ENCODE measurements at regions not wholly inside any gene's neighbourhood (a gene's known extent, or its start where the extent isn't known, plus 50 kb on each side); places are given as distances from the start of the nearest gene placed in this dataset.

DNA sequence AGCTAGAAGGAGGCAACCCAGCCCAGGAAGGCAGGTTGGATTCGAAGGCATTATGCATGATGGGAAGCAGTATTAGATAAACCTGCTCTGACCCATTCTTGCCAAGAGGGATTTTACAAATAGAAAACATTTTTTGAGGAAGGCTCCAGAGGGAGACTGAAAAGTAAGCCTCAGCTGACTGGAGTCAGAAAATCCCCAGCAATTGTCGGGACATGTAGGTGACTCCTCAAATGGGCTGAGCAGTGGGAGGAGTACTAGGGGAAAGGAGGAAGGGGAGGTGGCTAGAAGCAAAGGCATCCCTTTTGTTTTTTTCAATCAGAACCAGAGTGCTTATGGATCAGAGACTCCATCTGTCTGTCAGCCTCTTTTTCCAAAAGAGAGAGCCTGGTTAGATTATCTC is 138.1 kb upstream of the NTF3 start:
- TF ChIP-seq MXI1 (conservative IDR thresholded peaks at IDR 0.05; ENCODE audit: poor library complexity, severe bottlenecking) = no peak
- TF ChIP-seq, protein P1, sequence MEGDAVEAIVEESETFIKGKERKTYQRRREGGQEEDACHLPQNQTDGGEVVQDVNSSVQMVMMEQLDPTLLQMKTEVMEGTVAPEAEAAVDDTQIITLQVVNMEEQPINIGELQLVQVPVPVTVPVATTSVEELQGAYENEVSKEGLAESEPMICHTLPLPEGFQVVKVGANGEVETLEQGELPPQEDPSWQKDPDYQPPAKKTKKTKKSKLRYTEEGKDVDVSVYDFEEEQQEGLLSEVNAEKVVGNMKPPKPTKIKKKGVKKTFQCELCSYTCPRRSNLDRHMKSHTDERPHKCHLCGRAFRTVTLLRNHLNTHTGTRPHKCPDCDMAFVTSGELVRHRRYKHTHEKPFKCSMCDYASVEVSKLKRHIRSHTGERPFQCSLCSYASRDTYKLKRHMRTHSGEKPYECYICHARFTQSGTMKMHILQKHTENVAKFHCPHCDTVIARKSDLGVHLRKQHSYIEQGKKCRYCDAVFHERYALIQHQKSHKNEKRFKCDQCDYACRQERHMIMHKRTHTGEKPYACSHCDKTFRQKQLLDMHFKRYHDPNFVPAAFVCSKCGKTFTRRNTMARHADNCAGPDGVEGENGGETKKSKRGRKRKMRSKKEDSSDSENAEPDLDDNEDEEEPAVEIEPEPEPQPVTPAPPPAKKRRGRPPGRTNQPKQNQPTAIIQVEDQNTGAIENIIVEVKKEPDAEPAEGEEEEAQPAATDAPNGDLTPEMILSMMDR (IDR thresholded peaks at IDR 0.05; ENCODE audit: poor library complexity, severe bottlenecking) = no peak
- TF ChIP-seq, protein P2, sequence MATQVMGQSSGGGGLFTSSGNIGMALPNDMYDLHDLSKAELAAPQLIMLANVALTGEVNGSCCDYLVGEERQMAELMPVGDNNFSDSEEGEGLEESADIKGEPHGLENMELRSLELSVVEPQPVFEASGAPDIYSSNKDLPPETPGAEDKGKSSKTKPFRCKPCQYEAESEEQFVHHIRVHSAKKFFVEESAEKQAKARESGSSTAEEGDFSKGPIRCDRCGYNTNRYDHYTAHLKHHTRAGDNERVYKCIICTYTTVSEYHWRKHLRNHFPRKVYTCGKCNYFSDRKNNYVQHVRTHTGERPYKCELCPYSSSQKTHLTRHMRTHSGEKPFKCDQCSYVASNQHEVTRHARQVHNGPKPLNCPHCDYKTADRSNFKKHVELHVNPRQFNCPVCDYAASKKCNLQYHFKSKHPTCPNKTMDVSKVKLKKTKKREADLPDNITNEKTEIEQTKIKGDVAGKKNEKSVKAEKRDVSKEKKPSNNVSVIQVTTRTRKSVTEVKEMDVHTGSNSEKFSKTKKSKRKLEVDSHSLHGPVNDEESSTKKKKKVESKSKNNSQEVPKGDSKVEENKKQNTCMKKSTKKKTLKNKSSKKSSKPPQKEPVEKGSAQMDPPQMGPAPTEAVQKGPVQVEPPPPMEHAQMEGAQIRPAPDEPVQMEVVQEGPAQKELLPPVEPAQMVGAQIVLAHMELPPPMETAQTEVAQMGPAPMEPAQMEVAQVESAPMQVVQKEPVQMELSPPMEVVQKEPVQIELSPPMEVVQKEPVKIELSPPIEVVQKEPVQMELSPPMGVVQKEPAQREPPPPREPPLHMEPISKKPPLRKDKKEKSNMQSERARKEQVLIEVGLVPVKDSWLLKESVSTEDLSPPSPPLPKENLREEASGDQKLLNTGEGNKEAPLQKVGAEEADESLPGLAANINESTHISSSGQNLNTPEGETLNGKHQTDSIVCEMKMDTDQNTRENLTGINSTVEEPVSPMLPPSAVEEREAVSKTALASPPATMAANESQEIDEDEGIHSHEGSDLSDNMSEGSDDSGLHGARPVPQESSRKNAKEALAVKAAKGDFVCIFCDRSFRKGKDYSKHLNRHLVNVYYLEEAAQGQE (IDR thresholded peaks at IDR 0.05; ENCODE audit: borderline replicate concordance) = no peak
- TF ChIP-seq EZH2 (IDR thresholded peaks at IDR 0.05; ENCODE audit: borderline replicate concordance, insufficient read depth, low read length, poor library complexity, severe bottlenecking) = no peak
- no peak for TF ChIP-seq SMC3 (conservative IDR thresholded peaks at IDR 0.05; ENCODE audit: poor library complexity)
- TF ChIP-seq POLR2AphosphoS5 (IDR thresholded peaks at IDR 0.05) = no peak
- TF ChIP-seq RAD21 (conservative IDR thresholded peaks at IDR 0.05) = no peak
- TF ChIP-seq TAF1 (IDR thresholded peaks at IDR 0.05; ENCODE audit: low read depth) = no peak
